Activated effector memory CD4-positive, alpha-beta T cell treated with anti-CD3 and anti-CD28 coated beads, Interleukin-2, amount 50 U/mL, for 16 hours (primary cell): ENCODE measurements at regions not wholly inside any gene's neighbourhood (a gene's known extent, or its start where the extent isn't known, plus 50 kb on each side); places are given as distances from the start of the nearest gene placed in this dataset.
"Not testable (repeated sequence)": the region's sequence is repeated elsewhere in the genome, so short reads cannot be mapped to it uniquely, and the experiment has no call there.

ENCODE experiments used
- DNase-seq: peaks from one replicate; pipeline ENCODE4 v3.0.0-alpha.2; 2020

- no peak for DNase-seq
These were observed 50.8 kb upstream of the MBOAT1 start for GRCh38 chr6:20263059-20263458.

- no peak for DNase-seq
These were observed 53.6 kb upstream of the MBOAT1 start for GRCh38 chr6:20265842-20266241.

- no peak for DNase-seq
These were observed 54.8 kb upstream of the MBOAT1 start for GRCh38 chr6:20266851-20267608.

GRCh38 chr6:20269181-20269580, 56.9 kb upstream of the MBOAT1 start:
- no peak for DNase-seq

- no peak for DNase-seq
These were observed 59.5 kb upstream of the MBOAT1 start for GRCh38 chr6:20271818-20272217.

- no peak for DNase-seq
These were observed 61.9 kb upstream of the MBOAT1 start for GRCh38 chr6:20274137-20274536.

GRCh38 chr6:20275837-20276236, 63.6 kb upstream of the MBOAT1 start:
- DNase-seq: not testable (repeated sequence)

- DNase-seq: not testable (repeated sequence)
These were observed 65.5 kb upstream of the MBOAT1 start for GRCh38 chr6:20277724-20278123.

GRCh38 chr6:20279051-20279450, 66.8 kb upstream of the MBOAT1 start:
- no peak for DNase-seq

- DNase-seq: no peak
These were observed 67.5 kb upstream of the MBOAT1 start for GRCh38 chr6:20279608-20280287.

- no peak for DNase-seq
These were observed 68.0 kb upstream of the MBOAT1 start for GRCh38 chr6:20280288-20280621.

- no peak for DNase-seq
These were observed 72.4 kb upstream of the MBOAT1 start for GRCh38 chr6:20284672-20285071.

GRCh38 chr6:20286968-20287565, 74.8 kb upstream of the MBOAT1 start:
- no peak for DNase-seq

- peak; percentile 88 for DNase-seq
These were observed 79.7 kb upstream of the MBOAT1 start for GRCh38 chr6:20291764-20292580.

GRCh38 chr6:20292905-20293304, 80.6 kb upstream of the MBOAT1 start:
- DNase-seq: no peak

GRCh38 chr6:20301256-20301655, 89.0 kb upstream of the MBOAT1 start:
- DNase-seq: no peak

GRCh38 chr6:20302168-20302567, 89.9 kb upstream of the MBOAT1 start:
- DNase-seq: no peak

GRCh38 chr6:20302702-20303251, 90.5 kb upstream of the MBOAT1 start:
- no peak for DNase-seq

GRCh38 chr6:20306491-20306890, 94.2 kb upstream of the MBOAT1 start:
- DNase-seq: no peak

- DNase-seq: no peak
These were observed 92.5 kb upstream of the E2F3 start for GRCh38 chr6:20309186-20309585.

GRCh38 chr6:20310185-20310584, 91.5 kb upstream of the E2F3 start:
- DNase-seq: no peak

GRCh38 chr6:20312606-20313005, 89.1 kb upstream of the E2F3 start:
- no peak for DNase-seq

- DNase-seq: no peak
These were observed 88.6 kb upstream of the E2F3 start for GRCh38 chr6:20313051-20313450.
